Upper lobe of right lung (tissue), 1 donor: ENCODE measurements at regions not wholly inside any gene's neighbourhood (a gene's known extent, or its start where the extent isn't known, plus 50 kb on each side); places are given as distances from the start of the nearest gene placed in this dataset.

Experiments
- ATAC-seq: fragments of 200-7000 bp; cut with Tn5 transposase; one replicate; pipeline ENCODE4 v1.9.1; 2020; ENCODE audit warnings: mild to moderate bottlenecking, moderate library complexity
- DNase-seq: peaks from one replicate; pipeline ENCODE4 v3.0.0-alpha.2; 2020
- H3K27ac ChIP-seq: fragments of 200-600 bp; one replicate; pipeline ENCODE4 v1.8.0; 2022
- H3K27me3 ChIP-seq: fragments of 200-600 bp; one replicate; pipeline ENCODE4 v1.8.0; 2022; ENCODE audit warnings: mild to moderate bottlenecking
- H3K36me3 ChIP-seq: fragments of 200-600 bp; one replicate; pipeline ENCODE4 v1.8.0; 2022
- H3K4me1 ChIP-seq: fragments of 200-600 bp; one replicate; pipeline ENCODE4 v1.8.0; 2022
- H3K4me3 ChIP-seq: fragments of 200-600 bp; one replicate; pipeline ENCODE4 v1.8.0; 2022; ENCODE audit warnings: mild to moderate bottlenecking
- H3K9me3 ChIP-seq: fragments of 200-600 bp; one replicate; pipeline ENCODE4 v1.8.0; 2022
- CTCF ChIP-seq: fragments of 200-600 bp; IDR thresholded peaks from one replicate; pipeline ENCODE4 v1.8.0; 2022; ENCODE audit warnings: antibody characterized with exemption
- intact Hi-C: fragments of 100-400 bp; cut with DNase I; formaldehyde crosslinking; loops from one replicate; pipeline ENCODE4 v1.11.0; 2022
- donor health status: DM: no; HTN: yes; CAD: no; lungs with severe emphysema.

GRCh38 chrX:107565931-107566603 lies 62.2 kb upstream of the PRPS1 start:
- intact Hi-C loops: no loop called here

GRCh38 chrX:107566604-107567262 lies 61.6 kb upstream of the PRPS1 start:
- Histone ChIP-seq H3K9me3 (no peaks in the 10 kb centered on the region), H3K36me3 (no peaks in the 10 kb centered on the region), H3K27me3 (no peaks in the 10 kb centered on the region), H3K4me3 (no peak overlapping the region), H3K27ac (no peak overlapping the region), H3K4me1 (no peaks in the 10 kb centered on the region)
- intact Hi-C loops: no loop called here
- no peak for TF ChIP-seq CTCF
- no peak for DNase-seq
- ATAC-seq: no peak

More at GRCh38 chrX:107565931-107566603, 62.2 kb upstream of the PRPS1 start:
- Histone ChIP-seq H3K4me3 (no peak overlapping the region), H3K27me3 (no peaks in the 10 kb centered on the region), H3K27ac (no peak overlapping the region), H3K4me1 (no peaks in the 10 kb centered on the region), H3K9me3 (no peaks in the 10 kb centered on the region), H3K36me3 (no peaks in the 10 kb centered on the region)
- no peak for TF ChIP-seq CTCF
- DNase-seq: no peak
- peak; percentile 84 for ATAC-seq

DNA sequence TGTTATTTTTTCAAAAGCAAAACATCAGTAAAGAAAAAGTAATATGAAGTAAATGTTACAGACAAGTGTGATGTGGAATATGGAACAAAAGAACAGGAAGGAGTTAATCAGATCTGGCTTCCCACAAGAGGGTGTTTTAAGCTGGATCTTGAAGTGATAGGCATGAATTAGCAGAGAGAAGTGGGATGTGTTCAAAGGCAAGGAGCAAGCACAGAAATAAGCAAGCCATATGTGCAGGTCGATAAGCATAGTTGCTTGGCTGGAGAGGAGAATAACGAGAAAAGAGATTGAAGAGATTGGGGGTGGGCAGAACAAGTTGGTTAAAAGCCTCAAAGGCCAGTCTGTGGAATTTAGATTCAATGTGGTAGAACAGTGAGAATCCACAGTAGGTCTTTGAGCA lies 60.9 kb upstream of the PRPS1 start:
- H3K27me3 ChIP-seq: no peaks in the 10 kb centered on the region
- no peak overlapping the region for H3K4me3 ChIP-seq
- no peak for ATAC-seq
- H3K36me3 ChIP-seq: no peaks in the 10 kb centered on the region
- H3K27ac ChIP-seq: no peak overlapping the region
- intact Hi-C loops: no loop called here
- H3K9me3 ChIP-seq: no peaks in the 10 kb centered on the region
- DNase-seq: no peak
- TF ChIP-seq CTCF: no peak
- H3K4me1 ChIP-seq: no peaks in the 10 kb centered on the region

GRCh38 chrX:107571296-107571998 lies 56.9 kb upstream of the PRPS1 start:
- no peaks in the 10 kb centered on the region for H3K27me3 ChIP-seq
- H3K9me3 ChIP-seq: no peaks in the 10 kb centered on the region
- no peak overlapping the region for H3K27ac ChIP-seq
- H3K4me1 ChIP-seq: no peaks in the 10 kb centered on the region
- H3K36me3 ChIP-seq: no peaks in the 10 kb centered on the region
- ATAC-seq: no peak
- no peak for DNase-seq
- no peak for TF ChIP-seq CTCF
- intact Hi-C loops: no loop called here
- H3K4me3 ChIP-seq: no peak overlapping the region

DNA sequence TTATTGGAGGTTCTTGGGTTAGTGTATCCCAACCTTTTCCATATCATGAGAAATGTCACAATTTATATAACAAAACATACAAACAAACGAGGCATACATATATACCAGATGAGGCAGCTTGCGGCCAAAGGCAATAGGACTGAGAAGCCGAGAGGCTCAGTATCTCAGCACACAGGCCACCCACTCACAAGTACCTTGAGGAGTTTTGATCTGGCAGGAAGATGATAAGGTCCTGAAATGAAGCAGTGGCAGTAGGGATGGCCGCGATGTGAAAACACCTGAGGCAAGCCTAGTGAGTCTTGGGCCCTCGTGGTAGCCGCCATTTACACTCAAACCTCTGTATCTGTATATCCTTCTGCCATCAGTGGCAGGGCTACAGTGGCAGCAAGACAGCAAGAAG lies 55.3 kb upstream of the PRPS1 start:
- DNase-seq: no peak
- TF ChIP-seq CTCF: no peak
- intact Hi-C loops: no loop called here

More for the DNA sequence above, 55.3 kb upstream of the PRPS1 start:
- no peak overlapping the region for H3K4me3 ChIP-seq
- no peaks in the 10 kb centered on the region for H3K27me3 ChIP-seq
- no peaks in the 10 kb centered on the region for H3K4me1 ChIP-seq
- no peaks in the 10 kb centered on the region for H3K9me3 ChIP-seq
- no peaks in the 10 kb centered on the region for H3K36me3 ChIP-seq
- no peak overlapping the region for H3K27ac ChIP-seq
- ATAC-seq: no peak
